ENCODE measurements at regions not wholly inside any gene's neighbourhood (a gene's known extent, or its start where the extent isn't known, plus 50 kb on each side); places are given as distances from the start of the nearest gene placed in this dataset.

DNA sequence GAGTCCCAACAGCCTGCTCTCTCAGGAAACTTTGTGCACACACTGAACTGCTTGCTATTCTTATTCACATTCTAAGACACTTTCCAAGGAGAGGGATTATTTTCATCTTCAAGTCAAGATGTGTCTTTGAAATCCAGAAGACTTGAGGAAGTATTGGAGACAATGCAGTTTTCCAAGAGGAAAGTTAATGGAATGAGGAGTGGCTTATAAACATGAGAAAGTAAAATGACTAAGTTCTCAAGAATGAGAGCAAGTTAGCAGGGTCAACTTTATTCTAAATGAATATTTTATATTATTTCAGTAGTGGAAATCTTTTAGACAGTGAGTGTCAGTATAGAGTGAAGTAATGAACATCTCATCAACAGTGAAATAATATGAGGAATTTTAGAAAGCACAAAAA, 1239.3 kb downstream of the MRPL39 start:
- Mint-ChIP-seq H3K27me3 (no peaks in the 10 kb centered on the region), H3K9me3 (ENCODE audit: low read depth) (peaks cover 18% of the 10 kb centered on the region), H3K27ac (no peak overlapping the region), H3K4me3 (ENCODE audit: low read depth) (no peak overlapping the region), H3K36me3 (ENCODE audit: insufficient read depth) (no peaks in the 10 kb centered on the region), H3K4me1 (ENCODE audit: low read depth) (no peaks in the 10 kb centered on the region)
- no peak for DNase-seq (ENCODE audit: low spot score, unreplicated experiment)
- TF ChIP-seq CTCF (IDR thresholded peaks at IDR 0.05; ENCODE audit: unreplicated experiment), result no peak

DNA sequence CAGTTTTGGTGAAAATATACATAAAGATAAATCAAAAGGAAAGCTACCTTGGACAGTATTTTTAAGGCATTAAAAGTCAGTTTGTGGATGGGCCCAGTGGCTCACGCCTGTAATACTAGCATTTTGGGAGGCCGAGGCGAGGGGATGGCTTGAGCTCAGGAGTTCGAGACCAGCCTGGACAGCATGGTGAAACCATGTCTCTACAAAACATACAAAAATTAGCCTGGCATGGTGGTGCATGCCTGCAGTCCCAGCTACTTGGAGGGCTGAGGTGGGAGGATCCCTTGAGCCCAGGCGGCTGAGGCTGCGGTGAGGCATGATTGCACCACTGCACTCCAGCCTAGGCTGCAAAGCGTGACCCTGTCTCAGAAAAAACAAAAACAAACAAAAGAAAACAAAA, 1253.8 kb downstream of the MRPL39 start:
- DNase-seq (ENCODE audit: low spot score, unreplicated experiment), result no peak
- no peaks in the 10 kb centered on the region for H3K4me1 Mint-ChIP-seq (ENCODE audit: low read depth)
- no peak overlapping the region for H3K4me3 Mint-ChIP-seq (ENCODE audit: low read depth)
- no peak overlapping the region for H3K27ac Mint-ChIP-seq
- TF ChIP-seq CTCF (IDR thresholded peaks at IDR 0.05; ENCODE audit: unreplicated experiment), result no peak
- H3K36me3 Mint-ChIP-seq (ENCODE audit: insufficient read depth), result no peaks in the 10 kb centered on the region
- peaks cover 22% of the 10 kb centered on the region for H3K9me3 Mint-ChIP-seq (ENCODE audit: low read depth)
- no peaks in the 10 kb centered on the region for H3K27me3 Mint-ChIP-seq

DNA sequence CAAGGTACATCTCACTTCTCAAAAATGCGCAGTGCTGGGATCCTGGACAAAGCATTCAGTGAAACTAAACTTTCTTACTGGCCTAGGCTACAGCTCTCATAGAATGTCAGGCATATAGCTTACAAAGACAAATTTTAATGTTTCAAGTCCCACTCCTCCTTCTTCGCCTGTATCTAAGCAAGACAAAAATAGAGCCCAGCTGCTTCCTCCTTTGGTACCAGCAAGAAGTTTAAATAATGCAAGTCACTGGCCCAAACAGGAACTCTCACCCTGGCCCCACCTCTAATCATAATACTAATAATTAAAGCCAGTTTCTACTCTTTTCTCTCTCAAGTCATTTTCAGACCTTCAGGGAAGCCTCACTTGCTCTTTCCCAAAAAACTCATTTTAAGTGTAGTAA, 1267.9 kb downstream of the MRPL39 start:
- no peak overlapping the region for H3K27ac Mint-ChIP-seq
- H3K4me1 Mint-ChIP-seq (ENCODE audit: low read depth), result no peaks in the 10 kb centered on the region

GRCh38 chr21:24336491-24336890, 1270.8 kb downstream of the MRPL39 start:
- Mint-ChIP-seq H3K27ac (no peak overlapping the region), H3K4me1 (ENCODE audit: low read depth) (no peaks in the 10 kb centered on the region), H3K4me3 (ENCODE audit: low read depth) (no peak overlapping the region), H3K36me3 (ENCODE audit: insufficient read depth) (no peaks in the 10 kb centered on the region), H3K9me3 (ENCODE audit: low read depth) (peaks cover 14% of the 10 kb centered on the region), H3K27me3 (no peaks in the 10 kb centered on the region)
- TF ChIP-seq CTCF (IDR thresholded peaks at IDR 0.05; ENCODE audit: unreplicated experiment), result no peak
- DNase-seq (ENCODE audit: low spot score, unreplicated experiment), result no peak

More for the DNA sequence above, 1267.9 kb downstream of the MRPL39 start:
- Mint-ChIP-seq H3K4me3 (ENCODE audit: low read depth) (no peak overlapping the region), H3K27me3 (no peaks in the 10 kb centered on the region), H3K9me3 (ENCODE audit: low read depth) (peaks cover 11% of the 10 kb centered on the region), H3K36me3 (ENCODE audit: insufficient read depth) (no peaks in the 10 kb centered on the region)
- TF ChIP-seq CTCF (IDR thresholded peaks at IDR 0.05; ENCODE audit: unreplicated experiment), result no peak
- no peak for DNase-seq (ENCODE audit: low spot score, unreplicated experiment)

- Mint-ChIP-seq H3K27ac (no peak overlapping the region), H3K4me1 (ENCODE audit: low read depth) (no peaks in the 10 kb centered on the region), H3K27me3 (no peaks in the 10 kb centered on the region), H3K36me3 (ENCODE audit: insufficient read depth) (no peaks in the 10 kb centered on the region), H3K4me3 (ENCODE audit: low read depth) (no peak overlapping the region), H3K9me3 (ENCODE audit: low read depth) (peaks cover 10% of the 10 kb centered on the region)
- no peak for DNase-seq (ENCODE audit: low spot score, unreplicated experiment)
- TF ChIP-seq CTCF (IDR thresholded peaks at IDR 0.05; ENCODE audit: unreplicated experiment), result no peak
Measured at GRCh38 chr21:24323536-24323935, 1283.7 kb downstream of the MRPL39 start.
